CD8-positive, alpha-beta memory T cell (primary cell): ENCODE measurements at regions not wholly inside any gene's neighbourhood (a gene's known extent, or its start where the extent isn't known, plus 50 kb on each side); places are given as distances from the start of the nearest gene placed in this dataset.
A peak's percentile ranks its signal among the peaks of the same experiment; 100 is the strongest.

ENCODE experiments used
- CTCF ChIA-PET: fragments of 350-600 bp; sonication (Branson Sonifier 250); formaldehyde crosslinking; loops from one replicate; lab custom pipeline; 2021; ENCODE audit warnings: antibody characterized with exemption; lab: Charles Lee
- POLR2A ChIA-PET: fragments of 350-600 bp; sonication (Branson Sonifier 250); formaldehyde crosslinking; loops from one replicate; lab custom pipeline; 2021; ENCODE audit warnings: antibody characterized with exemption; lab: Charles Lee
- DNase-seq, 5 donors: peaks; one replicate each; pipeline versions ENCODE4 v3.0.0 to v3.0.0-alpha.2; 2020 to 2022; ENCODE audit warnings: mixed read lengths in 1 of 5
- H3K27ac ChIP-seq: one replicate; pipeline ENCODE4 v1.7.0; 2013; ENCODE audit warnings: low read depth, mild to moderate bottlenecking, low read length, moderate library complexity
- H3K27me3 ChIP-seq: 2 replicates; pipeline ENCODE4 v1.7.0; 2013; ENCODE audit warnings: low read length, mild to moderate bottlenecking; ENCODE audit not compliant: insufficient read depth, poor library complexity, severe bottlenecking
- H3K36me3 ChIP-seq: 2 replicates; pipeline ENCODE4 v1.7.0; 2013; ENCODE audit warnings: mild to moderate bottlenecking, low read length, moderate library complexity; ENCODE audit not compliant: insufficient read depth
- H3K4me1 ChIP-seq: 2 replicates; pipeline ENCODE4 v1.7.0; 2013; ENCODE audit warnings: mild to moderate bottlenecking, low read length, moderate library complexity; ENCODE audit not compliant: insufficient read depth
- H3K4me3 ChIP-seq: 2 replicates; pipeline ENCODE4 v1.7.0; 2013; ENCODE audit warnings: mild to moderate bottlenecking, low read length
- H3K9me3 ChIP-seq: 2 replicates; pipeline ENCODE4 v1.7.0; 2013; ENCODE audit warnings: mild to moderate bottlenecking, low read length
- H3K27ac Mint-ChIP-seq, 8 donors: one replicate each; pipeline ENCODE4 v1.8.0; 2020 to 2021; ENCODE audit warnings: mixed read lengths in 8 of 8, mild to moderate bottlenecking in 6 of 8, inconsistent platforms in 3 of 8, moderate library complexity in 3 of 8
- H3K27me3 Mint-ChIP-seq, 2 donors: one replicate each; pipeline ENCODE4 v1.8.0; 2020 to 2021; ENCODE audit warnings: mixed read lengths in 2 of 2, mild to moderate bottlenecking in 1 of 2, moderate library complexity in 1 of 2
- H3K36me3 Mint-ChIP-seq, 3 donors: one replicate each; pipeline ENCODE4 v1.8.0; 2020 to 2021; ENCODE audit warnings: mixed read lengths in 3 of 3, inconsistent platforms in 1 of 3, mild to moderate bottlenecking in 1 of 3
- H3K4me1 Mint-ChIP-seq, 3 donors: one replicate each; pipeline ENCODE4 v1.8.0; 2020 to 2021; ENCODE audit warnings: mixed read lengths in 3 of 3, inconsistent platforms in 1 of 3, mild to moderate bottlenecking in 1 of 3
- H3K4me3 Mint-ChIP-seq, 7 donors: one replicate each; pipeline ENCODE4 v1.8.0; 2020 to 2021; ENCODE audit warnings: mixed read lengths in 7 of 7, mild to moderate bottlenecking in 6 of 7, moderate library complexity in 4 of 7, inconsistent platforms in 2 of 7
- H3K9me3 Mint-ChIP-seq, 5 donors: one replicate each; pipeline ENCODE4 v1.8.0; 2020 to 2022; ENCODE audit warnings: mixed read lengths in 5 of 5, mild to moderate bottlenecking in 3 of 5, moderate library complexity in 2 of 5, inconsistent platforms in 1 of 5

DNA sequence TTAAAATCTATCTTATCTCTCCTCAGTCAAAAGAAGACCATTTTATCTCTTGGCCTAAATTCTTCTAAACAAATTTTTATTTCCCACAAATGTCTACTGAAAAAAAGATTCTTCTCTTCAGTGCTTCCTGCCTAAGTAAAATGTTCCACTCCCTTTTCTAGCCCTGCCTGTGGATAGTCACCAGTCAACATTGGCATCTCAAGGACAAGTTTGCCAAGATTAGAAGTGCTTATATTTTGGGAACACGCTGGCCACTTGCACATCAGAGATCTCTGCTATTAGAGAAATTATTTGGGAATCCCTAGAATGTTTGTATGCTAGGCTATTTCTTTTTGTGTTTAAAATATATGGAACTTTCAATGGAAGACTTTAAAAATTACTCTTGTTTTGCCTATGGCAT is 758.2 kb upstream of the CDH7 start:
- H3K4me3 ChIP-seq = no peak overlapping the region
- peaks cover 2 to 13% (median 7%) of the 10 kb centered on the region in 5 donors for H3K9me3 Mint-ChIP-seq
- ChIA-PET CTCF (no interaction called here), POLR2A (no interaction called here)
- H3K4me1 ChIP-seq = no peaks in the 10 kb centered on the region
- H3K36me3 ChIP-seq = no peaks in the 10 kb centered on the region
- peaks cover 0 to 2% of the 10 kb centered on the region in 2 donors for H3K27me3 Mint-ChIP-seq
- no peak overlapping the region for H3K4me3 Mint-ChIP-seq
- H3K27ac Mint-ChIP-seq = no peak overlapping the region
- H3K9me3 ChIP-seq = no peaks in the 10 kb centered on the region
- no peak overlapping the region for H3K27ac ChIP-seq
- H3K27me3 ChIP-seq = no peaks in the 10 kb centered on the region
- H3K36me3 Mint-ChIP-seq = no peaks in the 10 kb centered on the region
- H3K4me1 Mint-ChIP-seq = no peaks in the 10 kb centered on the region
- no peak for DNase-seq

DNA sequence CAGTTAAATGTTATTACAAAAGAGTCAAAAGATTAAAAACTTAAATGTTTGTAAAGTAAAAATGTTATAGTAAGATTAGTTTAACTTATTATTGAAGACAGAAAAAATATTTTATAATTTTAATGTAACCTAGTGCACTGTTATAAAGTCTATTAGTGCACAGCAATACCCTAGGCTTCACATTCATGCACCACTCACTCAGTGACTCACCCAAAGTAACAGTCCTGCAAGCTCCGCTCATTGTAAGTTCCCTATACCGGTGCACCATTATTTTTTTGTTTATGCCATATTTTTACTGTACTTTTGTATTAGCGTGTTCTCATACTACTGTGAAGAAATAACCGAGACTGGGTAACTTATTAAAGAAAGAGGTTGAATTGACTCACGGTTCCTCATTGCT is 759.7 kb upstream of the CDH7 start:
- DNase-seq = no peak
- no peaks in the 10 kb centered on the region for H3K36me3 ChIP-seq
- no peaks in the 10 kb centered on the region for H3K9me3 ChIP-seq
- H3K4me1 Mint-ChIP-seq = no peaks in the 10 kb centered on the region
- ChIA-PET CTCF (no interaction called here), POLR2A (no interaction called here)
- H3K27ac Mint-ChIP-seq = no peak overlapping the region
- H3K27me3 Mint-ChIP-seq = peaks cover 0 to 2% of the 10 kb centered on the region in 2 donors
- H3K4me1 ChIP-seq = no peaks in the 10 kb centered on the region
- H3K27me3 ChIP-seq = no peaks in the 10 kb centered on the region
- H3K36me3 Mint-ChIP-seq = no peaks in the 10 kb centered on the region
- no peak overlapping the region for H3K4me3 ChIP-seq
- H3K27ac ChIP-seq = no peak overlapping the region
- H3K4me3 Mint-ChIP-seq = no peak overlapping the region
- peaks cover 2 to 11% (median 10%) of the 10 kb centered on the region in 5 donors for H3K9me3 Mint-ChIP-seq

DNA sequence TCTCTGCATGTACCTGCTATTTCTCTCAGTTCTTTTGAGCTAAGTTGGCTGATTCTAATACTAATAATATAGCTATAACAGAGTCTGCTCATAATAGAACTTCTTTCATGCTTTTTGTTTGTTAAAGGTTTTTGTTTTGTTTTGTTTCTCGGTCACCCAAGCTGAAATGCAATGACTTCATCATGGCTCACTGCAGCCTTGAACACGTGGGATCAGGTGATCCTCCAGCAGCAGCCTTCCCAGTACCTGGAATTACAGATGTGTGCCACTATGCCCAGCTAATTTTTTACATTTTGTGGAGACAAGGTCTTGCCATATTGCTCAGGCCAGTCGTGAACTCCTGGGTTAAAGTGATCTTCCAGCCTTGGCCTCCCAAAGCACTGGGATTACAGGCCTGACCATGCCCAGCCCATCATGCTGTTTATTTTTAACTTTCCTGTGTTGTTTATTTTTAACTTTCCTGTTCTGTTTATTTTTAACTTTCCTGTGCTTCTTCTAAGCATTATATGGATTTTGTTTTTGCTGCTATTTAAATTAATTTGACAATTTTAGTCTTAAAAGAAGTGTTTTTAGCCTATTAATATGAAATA is 763.8 kb upstream of the CDH7 start:
- Histone ChIP-seq H3K27ac (no peak overlapping the region), H3K4me3 (no peak overlapping the region), H3K4me1 (no peaks in the 10 kb centered on the region), H3K27me3 (no peaks in the 10 kb centered on the region), H3K36me3 (no peaks in the 10 kb centered on the region), H3K9me3 (no peaks in the 10 kb centered on the region)
- Mint-ChIP-seq H3K36me3 (no peaks in the 10 kb centered on the region), H3K4me3 (no peak overlapping the region), H3K9me3 (peaks cover 2 to 16% (median 11%) of the 10 kb centered on the region in 5 donors), H3K27me3 (peaks cover 0 to 2% of the 10 kb centered on the region in 2 donors), H3K4me1 (no peaks in the 10 kb centered on the region), H3K27ac (no peak overlapping the region)
- POLR2A ChIA-PET = no interaction called here
- no peak for DNase-seq
- CTCF ChIA-PET = no interaction called here

DNA sequence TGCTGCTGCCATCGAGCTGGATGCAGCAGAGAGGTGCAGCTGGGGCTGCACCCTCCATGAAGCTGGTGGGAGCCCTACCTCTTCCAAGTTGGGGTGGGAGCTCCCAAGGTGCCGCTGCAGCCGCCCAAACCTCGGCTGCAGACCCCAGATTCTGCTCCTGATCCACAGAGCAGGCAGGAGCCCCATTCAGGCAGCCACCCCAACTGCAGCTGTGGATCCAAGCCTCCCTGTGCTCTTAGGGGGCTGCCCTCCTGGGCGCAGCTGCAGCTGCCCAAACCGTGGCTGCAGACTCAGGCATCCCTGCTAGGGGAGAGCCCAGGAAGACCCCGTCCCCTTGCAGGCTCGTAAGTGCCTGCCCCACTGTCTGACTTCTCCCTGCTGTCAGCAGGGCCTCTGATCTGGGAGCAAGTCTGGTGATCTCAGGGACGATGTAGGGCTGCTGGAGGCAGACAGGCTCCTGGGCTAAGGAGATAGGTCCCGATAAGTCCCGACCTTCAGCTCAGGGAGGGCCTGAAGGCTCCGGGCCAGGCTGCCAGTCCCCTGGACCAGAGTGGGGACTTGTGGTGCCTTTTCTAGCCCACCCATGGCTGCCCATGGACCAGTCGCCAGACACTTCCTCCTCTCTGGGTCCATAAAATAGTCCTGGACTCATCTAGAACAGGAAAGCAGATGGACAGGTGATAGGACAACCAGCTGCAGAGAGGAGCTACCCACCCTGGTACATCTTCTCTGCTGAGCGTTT is 767.1 kb upstream of the CDH7 start:
- H3K4me3 ChIP-seq = no peak overlapping the region
- no peaks in the 10 kb centered on the region for H3K4me1 Mint-ChIP-seq
- CTCF ChIA-PET = no interaction called here

DNA sequence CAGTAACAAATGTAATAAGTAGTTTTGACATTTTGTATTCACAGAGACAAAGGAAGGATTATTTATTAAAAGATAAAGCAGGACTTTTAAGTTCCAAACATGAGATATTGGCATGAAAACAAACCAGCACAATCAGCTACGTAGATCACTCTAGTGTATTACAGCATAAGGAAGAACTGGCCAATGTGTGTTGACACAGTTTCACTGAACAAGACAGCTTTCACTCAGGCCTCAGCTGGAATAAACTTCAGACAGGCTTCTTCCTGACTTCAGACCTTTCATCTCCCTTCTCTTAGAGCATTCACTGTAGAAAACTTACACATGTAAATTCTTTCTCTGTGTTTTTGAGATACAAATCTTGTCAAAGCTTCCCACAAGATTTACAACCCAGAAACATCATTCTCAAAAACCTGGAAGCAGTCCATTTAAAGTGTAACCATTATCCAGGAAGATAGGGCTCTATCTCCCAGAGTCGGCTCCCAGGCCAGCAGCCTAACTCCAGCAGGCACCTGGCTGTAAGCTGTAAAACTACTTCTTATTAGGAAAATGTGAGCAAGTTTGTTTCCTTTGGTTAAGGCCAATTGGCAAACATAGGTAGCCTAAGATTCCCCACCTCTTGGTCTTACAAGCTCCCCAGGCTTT is 768.3 kb upstream of the CDH7 start:
- H3K4me3 Mint-ChIP-seq = no peak overlapping the region
- ChIA-PET POLR2A (no interaction called here), CTCF (no interaction called here)
- no peak for DNase-seq
- peaks cover 0 to 14% (median 11%) of the 10 kb centered on the region in 5 donors for H3K9me3 Mint-ChIP-seq
- no peaks in the 10 kb centered on the region for H3K4me1 Mint-ChIP-seq
- Histone ChIP-seq H3K27ac (no peak overlapping the region), H3K4me1 (no peaks in the 10 kb centered on the region), H3K36me3 (no peaks in the 10 kb centered on the region), H3K4me3 (no peak overlapping the region), H3K27me3 (no peaks in the 10 kb centered on the region), H3K9me3 (no peaks in the 10 kb centered on the region)
- H3K36me3 Mint-ChIP-seq = no peaks in the 10 kb centered on the region
- no peaks in the 10 kb centered on the region for H3K27me3 Mint-ChIP-seq
- H3K27ac Mint-ChIP-seq = no peak overlapping the region

More for the DNA sequence above, 767.1 kb upstream of the CDH7 start:
- no peaks in the 10 kb centered on the region for H3K4me1 ChIP-seq
- H3K9me3 ChIP-seq = no peaks in the 10 kb centered on the region
- Mint-ChIP-seq H3K27ac (no peak overlapping the region), H3K36me3 (no peaks in the 10 kb centered on the region), H3K27me3 (no peaks in the 10 kb centered on the region), H3K4me3 (no peak overlapping the region), H3K9me3 (peaks cover 0 to 14% (median 7%) of the 10 kb centered on the region in 5 donors)
- no peaks in the 10 kb centered on the region for H3K27me3 ChIP-seq
- H3K27ac ChIP-seq = no peak overlapping the region
- no peaks in the 10 kb centered on the region for H3K36me3 ChIP-seq
- DNase-seq = no peak
- POLR2A ChIA-PET = no interaction called here

DNA sequence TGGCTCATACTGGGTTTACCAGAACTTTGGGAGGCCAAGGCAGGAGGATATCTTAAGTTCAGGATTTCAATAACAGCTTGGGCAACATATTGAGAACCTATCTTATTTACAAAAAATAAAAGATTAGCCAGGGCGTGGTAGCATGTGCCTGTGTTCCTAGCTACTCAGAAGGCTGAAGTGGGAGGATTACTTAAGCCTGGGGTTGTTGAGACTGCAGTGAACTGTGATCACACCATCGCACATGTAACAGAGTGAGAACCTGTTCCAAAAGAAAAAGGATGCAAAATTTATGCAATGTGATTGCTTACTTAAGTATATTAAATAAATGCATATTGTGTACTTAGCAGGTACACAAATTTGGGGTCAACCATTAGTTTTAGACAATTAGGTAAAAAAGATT is 768.9 kb upstream of the CDH7 start:
- no peak overlapping the region for H3K4me3 Mint-ChIP-seq
- H3K4me1 Mint-ChIP-seq = no peaks in the 10 kb centered on the region
- POLR2A ChIA-PET = no interaction called here
- H3K27me3 ChIP-seq = no peaks in the 10 kb centered on the region
- peak overlapping the region in 1 of 8 donors; percentile 87 for H3K27ac Mint-ChIP-seq
- no peaks in the 10 kb centered on the region for H3K36me3 Mint-ChIP-seq
- H3K27ac ChIP-seq = no peak overlapping the region
- no peaks in the 10 kb centered on the region for H3K9me3 ChIP-seq
- peaks cover 0 to 16% (median 12%) of the 10 kb centered on the region in 5 donors for H3K9me3 Mint-ChIP-seq
- no peak overlapping the region for H3K4me3 ChIP-seq
- no peaks in the 10 kb centered on the region for H3K36me3 ChIP-seq
- H3K27me3 Mint-ChIP-seq = no peaks in the 10 kb centered on the region
- no peak for DNase-seq
- CTCF ChIA-PET = no interaction called here
- H3K4me1 ChIP-seq = no peaks in the 10 kb centered on the region

DNA sequence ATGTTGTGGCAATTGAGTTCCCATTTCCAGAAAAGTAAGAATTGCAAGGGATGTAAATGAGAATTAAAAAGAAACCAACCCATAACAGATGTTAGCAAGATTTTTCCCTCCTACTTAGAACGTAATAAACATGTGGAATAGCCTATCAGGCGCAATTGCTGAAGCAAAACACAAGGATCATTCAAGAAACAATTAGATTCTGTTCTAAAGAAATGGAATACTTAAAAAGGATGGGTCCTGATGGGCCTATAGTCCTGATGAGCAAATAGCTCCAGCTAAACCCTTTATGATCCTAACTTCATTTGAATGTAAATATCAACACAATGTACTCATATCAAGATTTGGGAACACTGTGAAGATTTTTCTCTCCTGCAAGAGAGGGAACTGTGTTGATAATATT is 771.0 kb upstream of the CDH7 start:
- Histone ChIP-seq H3K4me3 (no peak overlapping the region), H3K27ac (no peak overlapping the region), H3K27me3 (no peaks in the 10 kb centered on the region), H3K36me3 (no peaks in the 10 kb centered on the region), H3K4me1 (no peaks in the 10 kb centered on the region), H3K9me3 (no peaks in the 10 kb centered on the region)
- H3K4me1 Mint-ChIP-seq = no peaks in the 10 kb centered on the region
- no peak overlapping the region for H3K4me3 Mint-ChIP-seq
- no peak overlapping the region for H3K27ac Mint-ChIP-seq
- no peaks in the 10 kb centered on the region for H3K27me3 Mint-ChIP-seq
- ChIA-PET CTCF (no interaction called here), POLR2A (no interaction called here)
- no peak for DNase-seq
- H3K36me3 Mint-ChIP-seq = no peaks in the 10 kb centered on the region
- H3K9me3 Mint-ChIP-seq = peaks cover 0 to 17% (median 12%) of the 10 kb centered on the region in 5 donors

DNA sequence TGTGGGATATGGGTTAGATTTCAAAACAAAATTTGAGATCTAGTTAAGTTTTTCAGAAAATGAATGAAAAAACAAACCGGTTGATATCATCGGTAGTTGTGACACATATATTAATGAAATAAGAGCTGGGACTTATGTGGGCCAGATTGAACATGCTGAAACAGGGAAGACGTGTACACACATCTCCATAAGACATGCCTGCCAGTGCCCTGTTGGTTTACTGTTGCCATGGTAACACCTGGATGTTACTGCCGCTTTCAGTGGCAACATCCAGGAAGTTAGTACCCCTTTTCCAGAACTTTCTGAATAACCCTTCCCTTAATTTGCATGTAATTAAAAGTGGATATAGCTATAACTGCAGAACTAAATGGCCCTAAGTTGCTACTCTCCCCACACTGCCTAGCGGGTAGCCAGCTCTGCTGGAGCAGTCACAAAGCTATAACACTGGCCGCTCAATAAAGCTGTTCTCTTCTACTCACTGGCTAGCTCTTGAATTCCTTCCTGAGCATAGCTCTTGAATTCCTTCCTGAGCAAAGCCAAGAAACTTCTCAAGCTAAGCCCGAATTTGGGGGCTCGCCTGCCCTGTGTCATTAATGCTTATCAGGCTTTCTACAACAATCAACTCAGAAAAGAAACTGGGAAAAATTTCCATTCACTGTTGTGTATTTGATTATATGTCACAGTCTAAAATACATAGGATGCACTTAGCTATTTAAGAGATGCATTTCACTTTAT is 776.3 kb upstream of the CDH7 start:
- CTCF ChIA-PET = no interaction called here
- Histone ChIP-seq H3K36me3 (no peaks in the 10 kb centered on the region), H3K27me3 (no peaks in the 10 kb centered on the region), H3K9me3 (no peaks in the 10 kb centered on the region), H3K27ac (no peak overlapping the region), H3K4me1 (no peaks in the 10 kb centered on the region), H3K4me3 (no peak overlapping the region)
- H3K4me1 Mint-ChIP-seq = no peaks in the 10 kb centered on the region
- no peak overlapping the region for H3K27ac Mint-ChIP-seq
- H3K36me3 Mint-ChIP-seq = no peaks in the 10 kb centered on the region
- H3K4me3 Mint-ChIP-seq = no peak overlapping the region
- H3K9me3 Mint-ChIP-seq = peaks cover 2 to 19% (median 6%) of the 10 kb centered on the region in 5 donors
- no peaks in the 10 kb centered on the region for H3K27me3 Mint-ChIP-seq
- POLR2A ChIA-PET = no interaction called here
- DNase-seq = no peak
